HCT116 (cell line): ENCODE measurements at regions not wholly inside any gene's neighbourhood (a gene's known extent, or its start where the extent isn't known, plus 50 kb on each side); places are given as distances from the start of the nearest gene placed in this dataset.

ENCODE experiments used
- ATAC-seq: fragments of 200-7000 bp; cut with Tn5 transposase; 2 replicates; pipeline ENCODE4 v1.9.1; 2020; ENCODE audit warnings: mild to moderate bottlenecking, moderate library complexity
- BruUV-seq: library from RNA; stranded (reverse); fragments of 400-500 nt; replicated peaks from 2 replicates; lab custom pipeline; 2021; lab: Mats Ljungman, UMichigan
- CTCF ChIA-PET: fragments of 300-600 bp; sonication (Branson Sonifier 250); formaldehyde crosslinking; loops from one replicate; lab custom pipeline; 2021; ENCODE audit warnings: antibody characterized with exemption; lab: Charles Lee
- POLR2A ChIA-PET: fragments of 300-600, 350-600 bp; sonication (Branson Sonifier 250); formaldehyde crosslinking; loops from one replicate; lab custom pipeline; 2021; ENCODE audit warnings: antibody characterized with exemption; lab: Charles Lee
- RAD21 ChIA-PET, 2 experiments: fragments of 300-600 bp; sonication (Branson Sonifier 250); formaldehyde crosslinking; loops; one replicate each; lab custom pipeline; 2023; ENCODE audit warnings: low total read pairs in 2 of 2; ENCODE audit not compliant: uncharacterized antibody in 2 of 2, unreplicated experiment in 2 of 2, low non-redundant PET in 1 of 2; lab: Charles Lee
- DNase-seq: peaks from one replicate; pipeline ENCODE4 v3.0.0-alpha.2; 2010; ENCODE audit warnings: low read depth, low spot score
- H2AFZ ChIP-seq: fragments of 200-600 bp; shearing (Covaris generic), sonication (generic); 2 replicates; pipeline ENCODE4 v1.6.1; 2017; ENCODE audit warnings: low read depth, mixed run types, mixed read lengths, antibody characterized with exemption, low read length; ENCODE audit not compliant: poor library complexity, severe bottlenecking
- H3K27ac ChIP-seq: 2 replicates; pipeline ENCODE4 v1.5.1; 2012; ENCODE audit warnings: low read depth, low read length
- H3K27me3 ChIP-seq: fragments of 200-600 bp; sonication (generic); 2 replicates; pipeline ENCODE4 v1.6.1; 2016; ENCODE audit warnings: mixed run types, low read length, mixed read lengths; ENCODE audit not compliant: insufficient read depth
- H3K36me3 ChIP-seq, 2 experiments: fragments of 200-500 bp in 1 of 2; fragments of 200-600 bp in 1 of 2; sonication (Bioruptor generic) in 1 of 2; sonication (generic) in 1 of 2; 2 replicates each; pipeline versions ENCODE4 v1.5.1 to v1.6.1; 2014 to 2016; ENCODE audit warnings: low read length in 2 of 2, inconsistent platforms in 1 of 2, mixed read lengths in 1 of 2, mixed run types in 1 of 2; ENCODE audit not compliant: insufficient read depth in 2 of 2, control insufficient read depth in 1 of 2
- H3K4me1 ChIP-seq, 2 experiments: fragments of 200-600 bp in 1 of 2; sonication (generic) in 1 of 2; 2 replicates each; pipeline versions ENCODE4 v1.5.1 to v1.6.1; 2012 to 2017; ENCODE audit warnings: low read length in 2 of 2, inconsistent platforms in 1 of 2, mild to moderate bottlenecking in 1 of 2, mixed read lengths in 1 of 2, mixed run types in 1 of 2, moderate library complexity in 1 of 2; ENCODE audit not compliant: insufficient read depth in 2 of 2, control insufficient read depth in 1 of 2
- H3K4me2 ChIP-seq: fragments of 200-600 bp; sonication (generic); 2 replicates; pipeline ENCODE4 v1.6.1; 2017; ENCODE audit warnings: mixed run types, low read length, mixed read lengths
- H3K4me3 ChIP-seq, 2 experiments: fragments of 200-600 bp in 1 of 2; sonication (generic) in 1 of 2; replicated peaks in 1 of 2; 2 replicates each; pipeline ENCODE4 v1.5.1; 2011 to 2016; ENCODE audit warnings: low read length in 2 of 2, control low read depth in 1 of 2, low read depth in 1 of 2, mild to moderate bottlenecking in 1 of 2, mixed read lengths in 1 of 2, mixed run types in 1 of 2
- H3K79me2 ChIP-seq: fragments of 200-600 bp; sonication (generic); 2 replicates; pipeline ENCODE4 v1.6.1; 2017; ENCODE audit warnings: mild to moderate bottlenecking, mixed run types, low read length, moderate library complexity, mixed read lengths; ENCODE audit not compliant: insufficient read depth
- H3K9ac ChIP-seq: fragments of 200-600 bp; sonication (generic); 2 replicates; pipeline ENCODE4 v1.6.1; 2016; ENCODE audit warnings: low read length, mixed read lengths
- H3K9me2 ChIP-seq: fragments of 200-600 bp; sonication (generic), shearing (Covaris generic); 2 replicates; pipeline ENCODE4 v1.6.1; 2017; ENCODE audit warnings: mixed run types, mild to moderate bottlenecking, moderate library complexity; ENCODE audit not compliant: insufficient read depth
- H3K9me3 ChIP-seq, 2 experiments: fragments of 200-500 bp in 1 of 2; fragments of 200-600 bp in 1 of 2; sonication (Bioruptor generic) in 1 of 2; sonication (generic) in 1 of 2; 2 replicates each; pipeline ENCODE4 v1.6.1; 2014 to 2017; ENCODE audit warnings: low read length in 2 of 2, mixed read lengths in 2 of 2, inconsistent platforms in 1 of 2, low read depth in 1 of 2, mild to moderate bottlenecking in 1 of 2, mixed run types in 1 of 2, moderate library complexity in 1 of 2; ENCODE audit not compliant: control insufficient read depth in 1 of 2, insufficient read depth in 1 of 2
- H4K20me1 ChIP-seq: fragments of 200-600 bp; sonication (generic), shearing (Covaris generic); 2 replicates; pipeline ENCODE4 v1.6.1; 2017; ENCODE audit warnings: mixed run types, mild to moderate bottlenecking, moderate library complexity; ENCODE audit not compliant: insufficient read depth
- FOSL1 ChIP-seq: IDR thresholded peaks from 2 replicates; pipeline ENCODE4 v1.6.1; 2012; ENCODE audit warnings: low read depth
- POLR2A ChIP-seq: IDR thresholded peaks from 2 replicates; pipeline ENCODE4 v1.7.0; 2011; ENCODE audit warnings: borderline replicate concordance; ENCODE audit not compliant: insufficient read depth, insufficient read length; ENCODE audit errors: extremely low read depth
- RAD21 ChIP-seq: IDR thresholded peaks from 2 replicates; pipeline ENCODE4 v1.6.1; 2012; ENCODE audit warnings: low read depth, mild to moderate bottlenecking
- SP1 ChIP-seq: IDR thresholded peaks from 2 replicates; pipeline ENCODE4 v1.6.1; 2012; ENCODE audit warnings: low read depth
- TCF7L2 ChIP-seq: IDR thresholded peaks from 2 replicates; pipeline ENCODE4 v1.7.0; 2011; ENCODE audit warnings: borderline replicate concordance, inconsistent platforms; ENCODE audit not compliant: insufficient read depth, insufficient read length; ENCODE audit errors: extremely low read depth
- intact Hi-C: fragments of 100-400 bp; cut with micrococcal nuclease; formaldehyde crosslinking; loops from 2 replicates; pipeline ENCODE4 v1.10.0; 2022

DNA sequence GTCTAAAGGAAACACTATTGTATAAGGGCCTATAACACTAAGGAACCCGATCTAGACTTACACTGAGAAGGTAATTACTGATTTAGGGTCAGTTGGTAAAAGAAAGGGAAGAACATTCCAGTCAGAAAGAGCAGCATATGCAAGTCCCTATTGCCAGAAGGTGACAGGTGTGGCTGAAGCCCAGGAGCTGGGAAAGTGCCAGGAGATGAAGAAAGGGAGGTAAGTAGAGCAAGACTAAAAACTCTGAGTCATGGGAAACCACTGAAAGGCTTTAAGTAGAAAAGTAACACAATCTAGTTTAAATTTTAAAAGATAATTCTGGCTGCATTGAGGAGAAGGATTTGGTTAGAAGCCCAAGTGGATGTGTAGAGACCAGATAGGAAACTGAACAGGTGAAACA lies 77.7 kb upstream of the INTU start:
- Histone ChIP-seq H3K9ac (no peak overlapping the region), H3K79me2 (no peaks in the 10 kb centered on the region), H3K4me2 (no peak overlapping the region), H3K4me3 (no peak overlapping the region), H3K27ac (no peak overlapping the region), H3K9me3 (no peaks in the 10 kb centered on the region), H3K4me1 (no peaks in the 10 kb centered on the region), H2AFZ (no peak overlapping the region), H3K36me3 (no peaks in the 10 kb centered on the region), H4K20me1 (no peaks in the 10 kb centered on the region), H3K9me2 (no peaks in the 10 kb centered on the region)
- POLR2A ChIA-PET = no interaction called here
- intact Hi-C loops = no loop called here
- RAD21 ChIA-PET = no interaction called here
- no peak for ATAC-seq
- no peak for DNase-seq
- TF ChIP-seq SP1 (no peak), RAD21 (no peak)
- TF ChIP-seq, all 23 proteins: peak for 0
- CTCF ChIA-PET = no interaction called here
- BruUV-seq = no TSS peak
- no peaks in the 10 kb centered on the region for H3K27me3 ChIP-seq

- no peaks in the 10 kb centered on the region for H3K9me3 ChIP-seq
- H3K4me3 ChIP-seq = no peak overlapping the region
- H3K79me2 ChIP-seq = no peaks in the 10 kb centered on the region
- no peaks in the 10 kb centered on the region for H4K20me1 ChIP-seq
- TF ChIP-seq TCF7L2 = no peak
- no peak for TF ChIP-seq FOSL1
- TF ChIP-seq POLR2A = no peak
- no peak for TF ChIP-seq SP1
- TF ChIP-seq, all 23 proteins: peak for 0
- intact Hi-C loops = no loop called here
- ChIA-PET POLR2A (no interaction called here), RAD21 (no interaction called here), CTCF (no interaction called here)
- Histone ChIP-seq H3K27ac (no peak overlapping the region), H3K36me3 (no peaks in the 10 kb centered on the region), H3K4me1 (no peaks in the 10 kb centered on the region), H3K9me2 (no peaks in the 10 kb centered on the region), H3K4me2 (no peak overlapping the region), H2AFZ (no peak overlapping the region), H3K9ac (no peak overlapping the region), H3K27me3 (no peaks in the 10 kb centered on the region)
- ATAC-seq (no peak), DNase-seq (no peak)
- BruUV-seq = no TSS peak
Measured at GRCh38 chr4:127558088-127558487, 74.7 kb upstream of the INTU start.
